Embryonic facial prominence (tissue), 1 donor: ENCODE measurements at regions not wholly inside any gene's neighbourhood (a gene's known extent, or its start where the extent isn't known, plus 50 kb on each side); places are given as distances from the start of the nearest gene placed in this dataset.

ENCODE experiments used
- DNase-seq: peaks from one replicate; pipeline ENCODE4 v3.0.0-alpha.2; 2016; ENCODE audit errors: extremely low spot score

DNA sequence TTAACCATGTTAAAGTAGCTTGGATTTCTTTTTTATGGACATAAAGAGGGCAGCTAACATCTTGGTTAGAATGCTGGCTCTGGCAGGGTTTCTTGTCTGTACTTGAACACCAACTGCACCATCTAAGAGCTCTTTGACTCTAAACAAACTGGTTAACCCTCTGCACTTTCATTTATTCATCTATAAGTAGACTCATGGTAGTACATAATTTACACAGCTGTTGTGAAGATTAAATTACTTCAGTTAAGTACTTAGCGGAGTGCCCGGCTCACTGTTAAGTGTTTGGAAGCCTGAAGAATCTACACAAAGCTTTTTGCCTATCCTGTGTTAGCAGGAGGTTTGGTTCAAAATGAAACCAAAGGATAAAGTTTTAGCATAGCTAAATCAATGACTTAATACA, 846.2 kb upstream of the API5 start:
- DNase-seq = no peak

GRCh38 chr11:42473106-42473505, 838.7 kb upstream of the API5 start:
- no peak for DNase-seq

GRCh38 chr11:42482822-42483221, 829.0 kb upstream of the API5 start:
- DNase-seq = no peak

GRCh38 chr11:42490506-42490905, 821.3 kb upstream of the API5 start:
- no peak for DNase-seq

- DNase-seq = no peak
These were observed 817.3 kb upstream of the API5 start for GRCh38 chr11:42494459-42494858.

DNA sequence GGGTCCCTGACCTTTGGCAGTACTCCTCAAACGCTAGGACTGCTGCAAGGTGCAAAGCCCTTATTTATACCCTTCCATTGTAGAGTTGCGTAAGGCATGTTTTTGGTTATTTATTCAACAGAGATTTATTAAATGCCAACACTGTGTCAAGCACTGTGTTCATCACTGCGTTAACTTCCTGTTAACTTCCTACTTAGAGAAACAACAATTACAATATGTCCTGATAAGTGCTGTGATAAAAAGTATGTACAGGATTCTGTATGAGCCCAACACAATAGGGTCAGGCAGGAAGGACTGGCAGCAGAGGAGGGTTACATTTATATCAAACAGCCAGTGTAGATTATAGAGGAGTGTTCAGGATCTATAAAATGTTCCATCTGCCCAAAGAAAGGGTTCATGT, 812.8 kb upstream of the API5 start:
- DNase-seq = no peak

DNA sequence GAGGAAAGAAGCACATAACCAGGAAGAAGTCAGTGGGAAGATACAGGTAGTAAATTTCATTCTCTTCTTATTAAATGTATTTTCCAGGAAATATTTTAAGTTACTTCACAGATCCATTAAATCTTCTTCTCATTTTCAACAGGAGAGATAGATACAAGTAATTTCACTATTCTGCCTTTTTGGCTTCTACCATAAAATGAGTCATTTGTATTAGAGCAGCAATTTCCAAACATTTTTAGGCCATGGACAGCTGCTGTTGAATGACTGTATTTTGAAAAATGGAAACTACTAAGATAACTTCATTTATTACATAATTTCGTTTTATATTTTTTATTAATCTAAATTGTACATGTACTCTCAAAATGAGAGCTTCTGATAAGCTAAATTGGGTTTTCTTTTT, 809.6 kb upstream of the API5 start:
- DNase-seq = no peak

- no peak for DNase-seq
These were observed 789.8 kb upstream of the API5 start for GRCh38 chr11:42521994-42522393.

DNA sequence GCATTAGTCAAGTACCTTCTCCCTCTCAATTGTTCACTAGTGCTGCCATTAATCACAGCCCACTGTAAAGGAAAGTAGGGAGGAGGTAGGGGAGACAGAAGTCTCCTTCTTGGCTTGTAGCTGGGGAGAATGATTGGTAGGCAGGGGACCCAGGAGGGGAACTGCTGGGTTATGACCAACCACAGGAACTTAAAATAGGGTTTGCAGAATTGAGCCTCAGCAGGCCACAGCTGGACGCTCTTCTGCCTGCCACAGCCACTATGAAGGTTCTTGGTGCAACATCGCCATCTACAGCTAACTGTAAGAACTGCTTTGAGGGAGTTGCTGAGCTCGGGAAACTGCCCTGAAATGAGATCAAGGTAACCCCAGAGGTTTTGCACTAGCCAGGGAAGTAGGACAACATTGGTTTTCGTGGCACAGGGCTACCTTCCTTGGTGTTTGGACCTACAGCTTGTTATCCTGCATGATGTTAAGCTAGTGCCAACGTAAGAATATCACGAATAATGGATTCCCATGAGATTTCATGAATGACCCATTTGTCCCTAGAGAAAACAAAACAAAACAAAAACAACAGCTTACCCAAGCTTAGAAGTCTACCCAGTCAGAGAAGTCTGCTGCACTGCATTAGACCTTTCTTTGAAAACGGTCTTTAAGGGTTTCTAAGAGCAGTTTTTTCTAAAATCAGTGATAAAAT, 787.1 kb upstream of the API5 start:
- peak; percentile 47 for DNase-seq

DNA sequence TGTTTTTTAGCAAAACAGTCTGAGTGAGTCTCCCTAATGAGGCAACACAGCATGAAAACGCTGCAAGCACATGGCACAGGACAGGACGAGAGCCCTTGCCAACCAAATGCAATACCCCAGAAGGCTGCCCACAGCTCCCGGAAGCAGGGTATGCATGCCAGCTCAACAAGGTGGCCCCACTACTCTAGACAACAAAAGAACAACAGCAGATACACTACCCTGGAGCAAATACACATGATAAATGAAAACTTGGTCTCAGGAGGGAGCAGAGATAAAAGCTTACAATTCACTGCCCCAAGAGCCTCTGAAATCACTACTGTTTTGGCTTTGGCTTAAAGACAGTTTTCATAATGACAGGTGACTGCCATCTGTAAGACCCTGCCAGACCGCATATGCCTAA, 785.4 kb upstream of the API5 start:
- no peak for DNase-seq

DNA sequence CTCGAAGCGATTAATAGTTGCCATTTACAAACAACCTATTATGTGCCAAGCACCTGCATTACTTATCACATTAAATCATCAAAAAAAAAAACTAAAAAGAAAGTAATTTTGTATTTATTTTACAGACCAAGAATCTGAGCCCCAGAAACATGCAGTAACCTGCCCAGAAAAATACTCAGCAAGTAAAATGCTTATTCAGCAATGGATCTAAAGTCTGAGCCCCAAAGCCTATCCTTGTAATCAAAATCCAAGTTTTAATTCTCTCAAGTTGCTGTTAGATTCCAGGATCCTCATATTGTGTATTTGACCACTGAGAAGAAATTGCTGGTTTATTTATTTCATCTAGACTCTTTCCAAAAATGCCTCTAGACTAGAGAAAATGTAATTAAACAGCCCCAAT, 783.3 kb upstream of the API5 start:
- no peak for DNase-seq

DNA sequence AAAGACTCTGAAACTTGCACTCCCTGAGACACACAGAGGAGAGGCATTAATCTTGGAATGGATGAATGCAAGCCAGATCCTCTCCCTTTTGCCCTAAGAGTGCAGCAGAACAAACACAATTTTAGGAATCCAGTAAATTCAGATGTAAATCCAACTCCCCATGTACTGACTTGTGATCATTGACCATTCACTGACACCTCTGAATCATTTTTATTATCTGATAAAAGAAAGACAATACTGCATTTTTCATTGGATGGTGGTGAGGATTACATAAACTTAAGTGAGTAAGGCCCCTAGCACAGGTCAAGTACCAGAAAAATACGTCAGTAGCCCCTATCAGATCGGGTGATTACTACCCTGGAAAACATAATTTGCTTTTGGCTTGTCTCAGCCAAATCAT, 782.9 kb upstream of the API5 start:
- no peak for DNase-seq

- DNase-seq = no peak
These were observed 775.0 kb upstream of the API5 start for GRCh38 chr11:42536611-42537360.

DNA sequence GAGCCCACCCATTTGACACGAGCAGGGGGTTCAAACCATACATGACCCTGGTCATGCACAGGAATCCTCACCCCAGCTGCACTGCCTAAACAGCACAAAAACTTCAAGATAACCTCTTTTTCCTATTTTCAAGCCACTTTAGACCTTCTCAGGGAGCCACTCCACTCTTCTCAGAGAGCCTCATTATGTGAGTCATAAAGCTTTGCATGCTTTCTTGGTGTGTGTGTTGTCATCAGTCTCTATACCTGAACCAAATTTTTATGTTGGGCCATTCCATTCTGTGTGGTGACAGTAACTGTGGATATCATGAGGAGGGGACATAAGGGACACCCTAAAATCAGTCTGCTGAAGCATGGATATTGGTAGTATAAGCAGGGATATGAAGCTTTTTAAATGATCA, 769.5 kb upstream of the API5 start:
- DNase-seq = no peak

- no peak for DNase-seq
These were observed 767.9 kb upstream of the API5 start for GRCh38 chr11:42543844-42544419.

GRCh38 chr11:42544726-42545125, 767.1 kb upstream of the API5 start:
- DNase-seq = no peak

DNA sequence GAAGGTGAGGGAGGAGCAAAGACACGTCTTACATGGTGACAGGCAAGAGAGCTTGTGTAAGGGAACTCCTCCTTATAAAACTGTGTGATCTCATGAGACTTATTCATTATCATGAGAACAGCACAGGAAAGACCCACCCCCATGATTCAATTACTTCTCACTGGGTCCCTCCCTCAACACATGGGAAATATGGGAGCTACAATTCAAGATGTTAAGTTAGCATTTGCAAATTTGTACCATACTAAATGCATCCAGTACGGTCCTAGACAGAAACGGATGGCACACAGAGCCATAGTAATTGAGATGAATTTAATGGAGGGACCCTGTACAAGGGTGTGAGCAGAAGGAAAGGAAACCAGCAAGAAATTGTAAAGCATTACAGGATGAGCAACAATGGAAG, 765.8 kb upstream of the API5 start:
- DNase-seq = no peak

GRCh38 chr11:42552786-42553185, 759.0 kb upstream of the API5 start:
- no peak for DNase-seq

- no peak for DNase-seq
These were observed 756.6 kb upstream of the API5 start for GRCh38 chr11:42555190-42555589.

- no peak for DNase-seq
These were observed 740.5 kb upstream of the API5 start for GRCh38 chr11:42571131-42571877.

GRCh38 chr11:42571878-42572610, 739.8 kb upstream of the API5 start:
- no peak for DNase-seq

- no peak for DNase-seq
These were observed 735.5 kb upstream of the API5 start for GRCh38 chr11:42576318-42576717.
